Upper lobe of left lung (tissue), 4 donors: ENCODE measurements at regions not wholly inside any gene's neighbourhood (a gene's known extent, or its start where the extent isn't known, plus 50 kb on each side); places are given as distances from the start of the nearest gene placed in this dataset.

ENCODE experiments used
- POLR2AphosphoS5 ChIP-seq, 2 donors: sonication (generic); formaldehyde crosslinking; IDR thresholded peaks; one replicate each; pipeline ENCODE4 v1.5.1; 2017; ENCODE audit warnings: antibody characterized with exemption in 2 of 2
- TF ChIP-seq, protein P1 (sequence below), 6 experiments: fragments of 450-650 bp in 4 of 6; fragments of 200-600 bp in 2 of 6; sonication (generic) in 2 of 6; IDR thresholded peaks; one replicate each; pipeline ENCODE4 v1.5.1; 2016 to 2019; ENCODE audit warnings: antibody characterized with exemption in 6 of 6

DNA sequence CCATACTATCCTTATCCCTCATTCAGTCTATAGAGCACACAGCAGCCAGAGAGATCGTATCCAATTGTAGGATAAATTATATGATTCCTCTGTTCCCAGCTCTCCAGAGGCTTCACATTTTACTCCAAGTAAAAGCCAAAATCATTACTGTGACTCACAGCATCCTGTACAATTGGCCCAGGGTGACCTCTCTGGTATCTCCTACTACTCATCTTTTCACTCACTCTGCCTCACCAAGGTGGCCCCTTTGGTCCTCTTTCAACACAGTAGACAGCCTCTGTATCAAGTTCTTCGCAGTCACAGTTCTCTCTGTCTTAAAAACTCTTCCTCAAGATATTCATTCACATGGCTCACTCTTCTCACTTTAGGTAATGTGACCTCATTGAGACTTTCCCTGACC is 72.6 kb upstream of the LSM8 start:
- TF ChIP-seq, protein P1, sequence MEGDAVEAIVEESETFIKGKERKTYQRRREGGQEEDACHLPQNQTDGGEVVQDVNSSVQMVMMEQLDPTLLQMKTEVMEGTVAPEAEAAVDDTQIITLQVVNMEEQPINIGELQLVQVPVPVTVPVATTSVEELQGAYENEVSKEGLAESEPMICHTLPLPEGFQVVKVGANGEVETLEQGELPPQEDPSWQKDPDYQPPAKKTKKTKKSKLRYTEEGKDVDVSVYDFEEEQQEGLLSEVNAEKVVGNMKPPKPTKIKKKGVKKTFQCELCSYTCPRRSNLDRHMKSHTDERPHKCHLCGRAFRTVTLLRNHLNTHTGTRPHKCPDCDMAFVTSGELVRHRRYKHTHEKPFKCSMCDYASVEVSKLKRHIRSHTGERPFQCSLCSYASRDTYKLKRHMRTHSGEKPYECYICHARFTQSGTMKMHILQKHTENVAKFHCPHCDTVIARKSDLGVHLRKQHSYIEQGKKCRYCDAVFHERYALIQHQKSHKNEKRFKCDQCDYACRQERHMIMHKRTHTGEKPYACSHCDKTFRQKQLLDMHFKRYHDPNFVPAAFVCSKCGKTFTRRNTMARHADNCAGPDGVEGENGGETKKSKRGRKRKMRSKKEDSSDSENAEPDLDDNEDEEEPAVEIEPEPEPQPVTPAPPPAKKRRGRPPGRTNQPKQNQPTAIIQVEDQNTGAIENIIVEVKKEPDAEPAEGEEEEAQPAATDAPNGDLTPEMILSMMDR (IDR thresholded peaks at IDR 0.05) = no peak
- no peak for TF ChIP-seq POLR2AphosphoS5 (IDR thresholded peaks at IDR 0.05)
